H1 (cell line): ENCODE measurements at regions not wholly inside any gene's neighbourhood (a gene's known extent, or its start where the extent isn't known, plus 50 kb on each side); places are given as distances from the start of the nearest gene placed in this dataset.

Source experiments
- CTCF ChIA-PET: fragments of 300-600 bp; sonication (Branson Sonifier 250); formaldehyde crosslinking; loops from one replicate; lab custom pipeline; 2021; ENCODE audit not compliant: partially characterized antibody; lab: Charles Lee
- POLR2A ChIA-PET: fragments of 300-600 bp; sonication (Branson Sonifier 250); formaldehyde crosslinking; loops from one replicate; lab custom pipeline; 2021; ENCODE audit warnings: inconsistent platforms; ENCODE audit not compliant: partially characterized antibody; lab: Charles Lee
- DNase-seq, 2 experiments: peaks; one replicate each; pipeline versions ENCODE4 v3.0.0 to v3.0.0-alpha.2; 2010 to 2022; ENCODE audit warnings: low spot score in 2 of 2, low read depth in 1 of 2, mixed read lengths in 1 of 2
- FAIRE-seq: peaks from 2 replicates; lab custom pipeline; 2011; peaks lifted over from hg19 to GRCh38; lab: Jason Lieb, UNC
- H2AFZ ChIP-seq: 2 replicates; pipeline ENCODE4 v1.8.1; 2012; ENCODE audit warnings: low read length, inconsistent platforms
- H2AK5ac ChIP-seq: 2 replicates; pipeline ENCODE4 v1.6.1; 2013; ENCODE audit warnings: low read depth, low read length
- H2BK120ac ChIP-seq: replicated peaks from 2 replicates; pipeline ENCODE3; 2013; ENCODE audit warnings: low read depth, low read length, inconsistent platforms
- H2BK12ac ChIP-seq: 2 replicates; pipeline ENCODE4 v1.6.1; 2013; ENCODE audit warnings: low read depth, low read length
- H2BK15ac ChIP-seq: 2 replicates; pipeline ENCODE4 v1.6.1; 2013; ENCODE audit warnings: low read length
- H2BK20ac ChIP-seq: 2 replicates; pipeline ENCODE4 v1.6.1; 2013; ENCODE audit warnings: low read length
- H2BK5ac ChIP-seq: 2 replicates; pipeline ENCODE4 v1.6.1; 2013; ENCODE audit warnings: low read depth, low read length
- H3K14ac ChIP-seq: 2 replicates; pipeline ENCODE4 v1.6.1; 2013; ENCODE audit warnings: inconsistent platforms; ENCODE audit not compliant: insufficient read length
- H3K18ac ChIP-seq: 2 replicates; pipeline ENCODE4 v1.6.1; 2013; ENCODE audit warnings: low read length; ENCODE audit errors: extremely low read depth
- H3K23ac ChIP-seq: 2 replicates; pipeline ENCODE4 v1.6.1; 2013; ENCODE audit warnings: inconsistent platforms; ENCODE audit not compliant: insufficient read length
- H3K23me2 ChIP-seq: 2 replicates; pipeline ENCODE4 v1.6.1; 2013; ENCODE audit warnings: low read depth, low read length
- H3K27ac ChIP-seq: 2 replicates; pipeline ENCODE4 v1.6.1; 2011; ENCODE audit warnings: low read depth, low read length, inconsistent platforms
- H3K27me3 ChIP-seq, 4 experiments: replicated peaks in 1 of 4; 1 replicate in 1 of 4; 2 replicates in 3 of 4; pipeline versions ENCODE4 v1.6.1 to v1.8.1; 2011 to 2013; ENCODE audit warnings: low read length in 3 of 4, mild to moderate bottlenecking in 3 of 4, inconsistent platforms in 2 of 4, mixed read lengths in 2 of 4, moderate library complexity in 1 of 4; ENCODE audit not compliant: control insufficient read depth in 3 of 4, insufficient read depth in 3 of 4; ENCODE audit errors: extremely low read depth in 1 of 4
- H3K36me3 ChIP-seq, 4 experiments: 2 replicates each; pipeline versions ENCODE4 v1.6.1 to v1.8.1; 2011 to 2013; ENCODE audit warnings: mild to moderate bottlenecking in 4 of 4, low read length in 3 of 4, moderate library complexity in 2 of 4, control low read depth in 1 of 4, inconsistent platforms in 1 of 4; ENCODE audit not compliant: insufficient read depth in 4 of 4, control insufficient read depth in 2 of 4
- H3K4ac ChIP-seq: replicated peaks from 2 replicates; pipeline ENCODE3; 2013; ENCODE audit warnings: low read length, low read depth, mixed read lengths, inconsistent platforms; ENCODE audit not compliant: insufficient read length
- H3K4me1 ChIP-seq, 4 experiments: replicated peaks in 1 of 4; 1 replicate in 1 of 4; 2 replicates in 3 of 4; pipeline versions ENCODE4 v1.6.1 to v1.8.1; 2011 to 2013; ENCODE audit warnings: low read length in 3 of 4, inconsistent platforms in 2 of 4, mixed read lengths in 1 of 4; ENCODE audit not compliant: insufficient read depth in 4 of 4, control insufficient read depth in 3 of 4
- H3K4me2 ChIP-seq, 2 experiments: 2 replicates each; pipeline versions ENCODE4 v1.6.1 to v1.8.1; 2011 to 2013; ENCODE audit warnings: low read depth in 2 of 2, low read length in 2 of 2, control low read depth in 1 of 2, inconsistent platforms in 1 of 2, mild to moderate bottlenecking in 1 of 2; ENCODE audit not compliant: insufficient read depth in 1 of 2
- H3K4me3 ChIP-seq, 4 experiments: fragments of 200-600, 300-600 bp in 1 of 4; sonication (generic), shearing (Covaris generic), sonication (Bioruptor Twin) in 1 of 4; 2 replicates each; pipeline versions ENCODE4 v1.5.1 to v1.8.1; 2011 to 2016; ENCODE audit warnings: low read length in 4 of 4, low read depth in 3 of 4, control low read depth in 2 of 4, inconsistent platforms in 2 of 4, mild to moderate bottlenecking in 2 of 4, mixed read lengths in 1 of 4, moderate library complexity in 1 of 4; ENCODE audit not compliant: insufficient read depth in 2 of 4; ENCODE audit errors: extremely low read depth in 1 of 4
- H3K56ac ChIP-seq: replicated peaks from 2 replicates; pipeline ENCODE3; 2013; ENCODE audit warnings: low read depth, mild to moderate bottlenecking, mixed read lengths, low read length, inconsistent platforms; ENCODE audit not compliant: insufficient read length
- H3K79me1 ChIP-seq: 2 replicates; pipeline ENCODE4 v1.6.1; 2013; ENCODE audit warnings: low read depth, low read length, control low read depth
- H3K79me2 ChIP-seq, 2 experiments: 2 replicates each; pipeline versions ENCODE4 v1.6.1 to v1.8.1; 2012 to 2013; ENCODE audit warnings: low read length in 2 of 2, mild to moderate bottlenecking in 2 of 2, inconsistent platforms in 1 of 2; ENCODE audit not compliant: insufficient read depth in 2 of 2, control insufficient read depth in 1 of 2
- H3K9ac ChIP-seq, 4 experiments: replicated peaks in 1 of 4; 1 replicate in 1 of 4; 2 replicates in 3 of 4; pipeline versions ENCODE4 v1.6.1 to v1.8.1; 2011 to 2013; ENCODE audit warnings: low read depth in 3 of 4, low read length in 3 of 4, control low read depth in 2 of 4, mild to moderate bottlenecking in 2 of 4, moderate library complexity in 2 of 4, inconsistent platforms in 1 of 4; ENCODE audit errors: extremely low read depth in 1 of 4
- H3K9me3 ChIP-seq, 2 experiments: 2 replicates each; pipeline versions ENCODE4 v1.6.1 to v1.8.1; 2012 to 2013; ENCODE audit warnings: mild to moderate bottlenecking in 2 of 2, moderate library complexity in 2 of 2, control low read depth in 1 of 2, inconsistent platforms in 1 of 2, low read depth in 1 of 2, low read length in 1 of 2, mixed read lengths in 1 of 2; ENCODE audit not compliant: insufficient read depth in 2 of 2
- H4K20me1 ChIP-seq, 2 experiments: replicated peaks in 1 of 2; 2 replicates each; pipeline versions ENCODE3 to v1.8.1; 2011 to 2013; ENCODE audit warnings: inconsistent platforms in 2 of 2, low read length in 2 of 2, mild to moderate bottlenecking in 1 of 2; ENCODE audit not compliant: insufficient read depth in 2 of 2, control insufficient read depth in 1 of 2
- H4K5ac ChIP-seq: 2 replicates; pipeline ENCODE4 v1.6.1; 2013; ENCODE audit warnings: low read length, low read depth, mixed read lengths, inconsistent platforms; ENCODE audit not compliant: insufficient read length
- H4K8ac ChIP-seq: 2 replicates; pipeline ENCODE4 v1.8.0; 2013; ENCODE audit warnings: mild to moderate bottlenecking, moderate library complexity, low read length, inconsistent platforms; ENCODE audit not compliant: insufficient read depth; ENCODE audit errors: extremely low read depth
- H4K91ac ChIP-seq: replicated peaks from 2 replicates; pipeline ENCODE3; 2013; ENCODE audit warnings: low read length, mixed read lengths, inconsistent platforms; ENCODE audit not compliant: insufficient read length
- BRCA1 ChIP-seq: IDR thresholded peaks from 2 replicates; pipeline ENCODE4 v1.6.1; 2012; ENCODE audit warnings: low read depth, low read length, improper control_type of control experiment
- EZH2 ChIP-seq: fragments of 200-600 bp; sonication (generic); IDR thresholded peaks from 2 replicates; pipeline ENCODE4 v1.7.1; 2012; ENCODE audit warnings: low read depth, mild to moderate bottlenecking, moderate library complexity, low read length, inconsistent platforms; ENCODE audit not compliant: severe bottlenecking
- HDAC6 ChIP-seq: IDR thresholded peaks from one replicate; pipeline ENCODE4 v1.7.1; 2012; ENCODE audit warnings: low read depth, mild to moderate bottlenecking, inconsistent platforms, low read length, moderate library complexity
- SIRT6 ChIP-seq: IDR thresholded peaks from one replicate; pipeline ENCODE4 v1.7.1; 2012; ENCODE audit warnings: low read length, inconsistent platforms
- SP1 ChIP-seq: IDR thresholded peaks from 2 replicates; pipeline ENCODE4 v1.6.1; 2011; ENCODE audit warnings: low read depth, low read length
- WGBS, 2 experiments: shearing (Covaris generic) in 1 of 2; methylation state at CpG; one replicate each; pipeline versions ENCODE4 v1.1.6 to v1.1.7; 2013 to 2015; ENCODE audit warnings: low lambda C conversion rate in 2 of 2, mixed read lengths in 2 of 2, inconsistent platforms in 1 of 2, low coverage in 1 of 2, missing lambda C conversion rate in 1 of 2; ENCODE audit not compliant: insufficient replicate concordance in 2 of 2, insufficient coverage in 1 of 2, insufficient read length in 1 of 2; ENCODE audit errors: extremely low coverage in 1 of 2, missing lambda C conversion rate in 1 of 2; 5-methylcytosine and 5-hydroxymethylcytosine counted together

DNA sequence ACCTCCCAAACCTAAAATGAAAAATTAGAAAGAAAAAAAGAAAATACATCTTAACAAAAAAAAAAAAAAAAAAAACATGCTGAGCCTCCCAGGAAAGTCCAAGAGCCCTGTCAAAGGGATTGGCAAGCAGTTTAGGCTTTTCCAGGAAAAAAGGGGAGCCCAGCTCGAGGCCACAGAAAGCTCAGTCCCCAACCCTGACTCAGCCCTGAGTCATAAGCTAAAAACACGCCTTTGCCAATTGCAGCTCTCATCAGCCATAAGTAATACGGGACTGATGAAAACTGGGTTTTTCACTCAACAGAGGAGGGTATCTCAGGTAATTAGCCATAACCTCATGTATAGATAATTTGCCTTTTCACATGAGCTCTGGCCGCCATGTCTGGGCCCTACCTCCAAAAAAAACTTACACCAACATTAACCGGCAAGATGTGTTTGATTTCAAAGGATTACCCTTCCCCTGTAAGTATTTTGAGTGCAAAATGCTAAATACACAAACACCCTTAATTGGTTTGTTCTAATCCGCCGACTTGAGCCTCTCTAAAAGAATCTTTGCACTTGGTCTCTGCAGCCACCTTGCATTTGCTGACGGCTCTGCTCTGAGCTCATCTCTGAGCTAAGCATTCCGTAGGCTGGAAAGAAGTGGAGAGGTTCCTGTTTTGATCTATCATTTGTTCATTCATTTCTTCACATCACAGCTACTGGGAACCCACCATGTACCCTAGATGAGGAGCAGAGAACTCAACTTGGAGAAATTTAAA, 319.2 kb downstream of the BCL11B start:
- no peak overlapping the region for H3K27ac ChIP-seq
- no peaks in the 10 kb centered on the region; a peak in 1 of 8 replicates for H3K36me3 ChIP-seq
- ChIA-PET CTCF (no interaction called here), POLR2A (no interaction called here)
- H3K9ac ChIP-seq = no peak overlapping the region
- no peak overlapping the region for H3K23ac ChIP-seq
- H3K4me3 ChIP-seq = no peak overlapping the region
- no peak overlapping the region for H2BK15ac ChIP-seq
- no peaks in the 10 kb centered on the region for H4K20me1 ChIP-seq
- no peaks in the 10 kb centered on the region for H3K79me2 ChIP-seq
- H2AK5ac ChIP-seq = no peak overlapping the region
- no peak overlapping the region for H4K91ac ChIP-seq
- no peak overlapping the region for H3K4me2 ChIP-seq
- H3K23me2 ChIP-seq = no peaks in the 10 kb centered on the region
- 94% methylated on average over 9 of the region's 9 CpGs; no CpG with 5 or more reads in 1 of the 2 experiments for WGBS, 2 experiments
- no peak overlapping the region for H3K14ac ChIP-seq
- no peak overlapping the region for H3K18ac ChIP-seq
- no peak overlapping the region for H2BK5ac ChIP-seq
- no peaks in the 10 kb centered on the region for H3K9me3 ChIP-seq
- H3K79me1 ChIP-seq = no peaks in the 10 kb centered on the region
- no peak overlapping the region for H4K8ac ChIP-seq
- no peak for DNase-seq
- TF ChIP-seq SP1 = no peak
- TF ChIP-seq SIRT6 = no peak
- TF ChIP-seq HDAC6 = no peak
- TF ChIP-seq EZH2 = no peak
- no peak for TF ChIP-seq BRCA1
- TF ChIP-seq, all 59 proteins: peak for 0
- H2BK12ac ChIP-seq = no peak overlapping the region
- no peak overlapping the region for H4K5ac ChIP-seq
- H3K27me3 ChIP-seq = no peaks in the 10 kb centered on the region
- no peak for FAIRE-seq
- no peaks in the 10 kb centered on the region for H3K4me1 ChIP-seq
- H2AFZ ChIP-seq = no peak overlapping the region
- no peak overlapping the region for H2BK20ac ChIP-seq
- no peak overlapping the region for H3K4ac ChIP-seq
- H2BK120ac ChIP-seq = no peak overlapping the region
- no peak overlapping the region for H3K56ac ChIP-seq
